ENCODE measurements at regions not wholly inside any gene's neighbourhood (a gene's known extent, or its start where the extent isn't known, plus 50 kb on each side); places are given as distances from the start of the nearest gene placed in this dataset.

- TF ChIP-seq, protein P1, sequence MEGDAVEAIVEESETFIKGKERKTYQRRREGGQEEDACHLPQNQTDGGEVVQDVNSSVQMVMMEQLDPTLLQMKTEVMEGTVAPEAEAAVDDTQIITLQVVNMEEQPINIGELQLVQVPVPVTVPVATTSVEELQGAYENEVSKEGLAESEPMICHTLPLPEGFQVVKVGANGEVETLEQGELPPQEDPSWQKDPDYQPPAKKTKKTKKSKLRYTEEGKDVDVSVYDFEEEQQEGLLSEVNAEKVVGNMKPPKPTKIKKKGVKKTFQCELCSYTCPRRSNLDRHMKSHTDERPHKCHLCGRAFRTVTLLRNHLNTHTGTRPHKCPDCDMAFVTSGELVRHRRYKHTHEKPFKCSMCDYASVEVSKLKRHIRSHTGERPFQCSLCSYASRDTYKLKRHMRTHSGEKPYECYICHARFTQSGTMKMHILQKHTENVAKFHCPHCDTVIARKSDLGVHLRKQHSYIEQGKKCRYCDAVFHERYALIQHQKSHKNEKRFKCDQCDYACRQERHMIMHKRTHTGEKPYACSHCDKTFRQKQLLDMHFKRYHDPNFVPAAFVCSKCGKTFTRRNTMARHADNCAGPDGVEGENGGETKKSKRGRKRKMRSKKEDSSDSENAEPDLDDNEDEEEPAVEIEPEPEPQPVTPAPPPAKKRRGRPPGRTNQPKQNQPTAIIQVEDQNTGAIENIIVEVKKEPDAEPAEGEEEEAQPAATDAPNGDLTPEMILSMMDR (IDR thresholded peaks at IDR 0.05; ENCODE audit: low read depth, low read length): no peak
- no peak for DNase-seq (ENCODE audit: extremely low read depth, low read depth)
Observed at GRCh38 chr7:136069840-136070529, 92.8 kb upstream of the MTPN start.

DNA sequence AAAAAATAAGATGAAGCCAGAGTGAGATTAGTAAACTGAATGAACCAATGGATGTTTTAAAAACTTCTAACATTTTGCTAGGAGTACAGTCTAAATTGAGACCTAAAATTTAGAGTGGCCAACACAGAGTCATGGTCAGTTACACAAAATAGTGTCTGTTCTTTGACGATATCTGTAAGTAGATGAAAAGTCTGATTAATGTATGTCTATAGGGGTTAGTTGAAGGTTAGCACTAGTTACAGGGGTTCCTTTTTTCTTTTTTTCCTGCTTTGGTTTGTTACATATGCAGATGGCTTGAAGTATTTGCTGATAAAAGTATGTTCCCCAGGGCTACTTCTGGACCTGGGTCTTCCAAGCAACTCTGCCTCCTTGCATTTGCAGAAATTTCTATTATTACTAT, 90.1 kb upstream of the MTPN start:
- DNase-seq (ENCODE audit: extremely low read depth, low read depth): no peak
- TF ChIP-seq, protein P1 (IDR thresholded peaks at IDR 0.05; ENCODE audit: low read depth, low read length): no peak

DNA sequence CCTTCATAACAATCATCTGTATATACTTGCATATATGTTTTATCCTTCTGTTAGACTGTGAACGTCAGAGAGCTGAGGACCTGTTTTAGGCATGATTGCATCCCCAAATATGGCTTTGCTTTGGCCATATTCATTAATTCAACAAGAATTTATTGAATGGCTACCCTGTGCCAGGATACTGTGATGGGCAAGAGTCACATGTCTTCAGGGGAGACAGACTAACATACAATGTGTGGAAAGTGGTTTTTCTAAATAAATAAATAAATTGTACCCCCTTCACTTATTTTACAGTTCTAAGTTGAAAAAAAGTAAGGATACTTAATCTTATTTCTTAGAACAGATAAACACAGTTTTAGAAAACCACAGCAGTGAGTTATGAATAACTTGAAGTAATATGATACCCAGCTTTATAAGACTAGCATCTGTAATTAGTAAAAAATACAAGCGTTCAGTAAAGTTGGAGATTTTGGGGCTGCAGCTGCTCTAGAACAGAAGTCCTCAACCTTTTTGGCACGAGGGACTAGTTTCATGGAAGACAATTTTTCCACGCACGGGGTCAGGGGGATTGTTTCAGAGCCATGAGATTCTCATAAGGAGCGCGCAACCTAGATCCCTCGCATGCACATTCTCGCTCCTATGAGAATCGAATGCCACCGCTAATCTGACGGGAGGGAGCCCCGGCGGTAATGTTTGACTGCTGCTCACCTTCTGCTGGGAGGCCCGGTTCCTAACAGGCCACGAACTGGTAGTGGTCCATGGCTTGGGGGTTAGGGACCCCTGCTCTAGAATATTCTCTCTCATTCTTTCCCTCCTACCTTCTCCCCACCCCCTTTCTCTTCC, 89.4 kb upstream of the MTPN start:
- TF ChIP-seq, protein P1 (IDR thresholded peaks at IDR 0.05; ENCODE audit: low read depth, low read length): no peak
- no peak for DNase-seq (ENCODE audit: extremely low read depth, low read depth)

DNA sequence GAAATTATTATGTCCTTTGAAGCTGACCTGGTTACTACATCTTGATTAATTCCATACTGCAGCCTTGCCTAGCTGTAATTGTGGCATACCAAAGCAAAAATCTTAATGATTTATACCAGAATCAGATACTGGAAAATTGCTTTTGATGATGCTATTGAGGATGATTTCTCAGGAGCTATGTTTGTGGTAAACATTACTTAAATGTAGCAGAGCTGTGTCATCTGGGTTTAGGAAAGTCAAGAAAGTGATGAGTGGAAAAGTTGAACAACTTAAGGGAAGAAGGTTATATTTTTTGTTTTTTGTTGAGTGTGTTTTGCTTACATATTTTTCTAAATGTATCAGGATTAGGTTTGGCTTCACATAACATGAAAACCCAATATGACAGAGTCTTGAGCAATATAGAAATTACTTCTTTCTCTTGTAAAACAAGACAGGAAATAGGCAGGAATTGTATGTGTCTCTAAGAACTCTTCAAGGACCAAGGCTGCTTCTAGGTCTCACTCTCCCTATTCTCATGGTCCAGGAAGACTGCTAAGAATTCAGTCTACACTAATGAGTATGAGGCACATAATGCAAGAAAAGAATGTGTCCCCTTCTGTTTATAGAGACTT, 87.6 kb upstream of the MTPN start:
- TF ChIP-seq, protein P1 (IDR thresholded peaks at IDR 0.05; ENCODE audit: low read depth, low read length): no peak
- no peak for DNase-seq (ENCODE audit: extremely low read depth, low read depth)

GRCh38 chr7:136064081-136064480, 86.9 kb upstream of the MTPN start:
- DNase-seq (ENCODE audit: extremely low read depth, low read depth): no peak
- TF ChIP-seq, protein P1 (IDR thresholded peaks at IDR 0.05; ENCODE audit: low read depth, low read length): no peak

GRCh38 chr7:136063326-136063666, 86.1 kb upstream of the MTPN start:
- no peak for DNase-seq (ENCODE audit: extremely low read depth, low read depth)
- TF ChIP-seq, protein P1 (IDR thresholded peaks at IDR 0.05; ENCODE audit: low read depth, low read length): no peak
